HFFc6 (cell line): ENCODE measurements at regions not wholly inside any gene's neighbourhood (a gene's known extent, or its start where the extent isn't known, plus 50 kb on each side); places are given as distances from the start of the nearest gene placed in this dataset.
"Not testable (repeated sequence)": the region's sequence is repeated elsewhere in the genome, so short reads cannot be mapped to it uniquely, and the experiment has no call there.

Source experiments
- DNase-seq: peaks from one replicate; pipeline ENCODE4 v3.0.0-alpha.2; 2018
- H3K27ac Mint-ChIP-seq: 2 replicates; pipeline ENCODE4 v1.8.0; 2020; ENCODE audit warnings: mild to moderate bottlenecking, mixed read lengths
- H3K27me3 Mint-ChIP-seq: 2 replicates; pipeline ENCODE4 v1.8.0; 2021; ENCODE audit warnings: mild to moderate bottlenecking, moderate library complexity, mixed read lengths; ENCODE audit not compliant: insufficient read depth
- H3K36me3 Mint-ChIP-seq: 2 replicates; pipeline ENCODE4 v1.8.0; 2021; ENCODE audit warnings: low read depth, mixed read lengths
- H3K4me1 Mint-ChIP-seq: 2 replicates; pipeline ENCODE4 v1.8.0; 2020; ENCODE audit warnings: low read depth, mixed read lengths
- H3K4me3 Mint-ChIP-seq: 2 replicates; pipeline ENCODE4 v1.8.0; 2020; ENCODE audit warnings: mild to moderate bottlenecking, moderate library complexity, mixed read lengths
- H3K9me3 Mint-ChIP-seq: 2 replicates; pipeline ENCODE4 v1.8.0; 2020; ENCODE audit warnings: mild to moderate bottlenecking, mixed read lengths
- TF ChIP-seq, protein P1 (sequence below): fragments of 200-600 bp; sonication (generic); IDR thresholded peaks from 2 replicates; pipeline ENCODE4 v1.5.0; 2021; ENCODE audit warnings: antibody characterized with exemption, mild to moderate bottlenecking

DNA sequence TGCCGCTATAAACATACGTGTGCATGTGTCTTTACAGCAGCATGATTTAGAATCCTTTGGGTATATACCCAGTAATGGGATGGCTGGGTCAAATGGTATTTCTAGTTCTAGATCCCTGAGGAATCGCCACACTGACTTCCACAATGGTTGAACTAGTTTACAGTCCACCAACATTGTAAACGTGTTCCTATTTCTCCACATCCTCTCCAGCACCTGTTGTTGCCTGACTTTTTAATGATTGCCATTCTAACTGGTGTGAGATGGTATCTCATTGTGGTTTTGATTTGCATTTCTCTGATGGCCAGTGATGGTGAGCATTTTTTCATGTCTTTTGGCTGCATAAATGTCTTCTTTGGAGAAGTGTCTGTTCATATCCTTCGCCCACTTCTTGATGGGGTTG, 121.1 kb downstream of the CRYBB2 start:
- not testable (repeated sequence) for DNase-seq, H3K27me3 Mint-ChIP-seq, H3K4me1 Mint-ChIP-seq, H3K4me3 Mint-ChIP-seq, H3K27ac Mint-ChIP-seq
- peaks cover 64% of the 10 kb centered on the region for H3K9me3 Mint-ChIP-seq
- peaks cover 11% of the 10 kb centered on the region for H3K36me3 Mint-ChIP-seq

DNA sequence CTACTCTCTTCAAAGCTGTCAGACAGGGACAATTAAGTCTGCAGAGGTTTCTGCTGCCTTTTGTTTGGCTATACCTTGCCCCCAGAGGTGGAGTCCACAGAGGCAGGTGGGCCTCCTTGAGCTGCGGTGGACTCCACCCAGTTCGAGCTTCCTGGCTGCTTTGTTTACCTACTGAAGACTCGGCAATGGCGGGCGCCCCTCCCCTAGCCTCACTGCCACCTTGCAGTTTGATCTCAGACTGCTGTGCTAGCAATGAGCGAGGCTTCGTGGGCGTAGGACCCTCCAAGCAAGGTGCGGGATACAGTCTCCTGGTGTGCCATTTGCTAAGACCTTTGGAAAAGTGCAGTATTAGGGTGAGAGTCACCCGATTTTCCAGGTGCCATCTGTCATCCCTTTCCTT, 124.9 kb downstream of the CRYBB2 start:
- H3K4me3 Mint-ChIP-seq, H3K27me3 Mint-ChIP-seq, H3K36me3 Mint-ChIP-seq, H3K27ac Mint-ChIP-seq, H3K4me1 Mint-ChIP-seq, DNase-seq: not testable (repeated sequence)
- peaks cover 38% of the 10 kb centered on the region for H3K9me3 Mint-ChIP-seq

DNA sequence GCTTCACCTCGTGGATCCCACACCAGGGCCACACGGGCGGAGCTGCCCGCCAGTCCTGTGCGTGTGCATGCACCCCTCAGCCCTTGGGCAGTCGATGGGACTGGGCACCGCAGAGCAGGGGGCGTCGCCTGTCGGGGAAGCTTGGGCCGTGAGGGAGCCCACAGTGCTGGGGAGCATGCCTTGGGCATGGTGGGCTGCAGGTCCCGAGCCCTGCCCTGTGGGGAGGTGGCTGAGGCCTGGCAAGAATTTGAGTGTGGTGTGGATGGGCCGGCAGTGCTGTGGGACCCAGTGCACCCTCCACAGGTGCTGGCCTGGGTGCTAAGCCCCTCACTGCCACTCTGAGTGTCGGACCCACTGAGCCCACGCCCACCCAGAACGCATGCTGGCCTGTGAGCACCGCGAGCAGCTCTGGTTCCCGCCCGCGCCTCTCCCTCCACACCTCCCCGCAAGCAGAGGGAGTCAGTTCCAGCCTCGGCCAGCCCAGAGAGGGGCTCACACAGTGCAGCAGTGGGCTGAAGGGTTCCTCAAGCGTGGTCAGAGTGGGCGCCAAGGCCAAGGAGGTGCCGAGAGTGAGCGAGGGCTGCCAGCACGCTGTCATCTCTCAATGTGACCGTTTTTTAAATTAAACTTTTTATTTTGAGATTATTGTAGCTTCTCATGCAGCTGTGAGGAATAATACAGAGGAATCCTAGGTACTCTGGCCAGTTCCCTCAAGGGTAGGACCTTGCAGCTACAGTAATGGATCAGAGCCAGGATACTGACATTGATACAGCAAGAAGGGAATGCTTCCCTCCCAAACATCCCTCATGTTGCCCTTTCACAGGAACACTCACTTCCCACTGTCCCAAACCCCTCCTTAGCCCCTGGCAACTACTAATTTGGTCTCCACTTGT, 127.7 kb downstream of the CRYBB2 start:
- TF ChIP-seq, protein P1, sequence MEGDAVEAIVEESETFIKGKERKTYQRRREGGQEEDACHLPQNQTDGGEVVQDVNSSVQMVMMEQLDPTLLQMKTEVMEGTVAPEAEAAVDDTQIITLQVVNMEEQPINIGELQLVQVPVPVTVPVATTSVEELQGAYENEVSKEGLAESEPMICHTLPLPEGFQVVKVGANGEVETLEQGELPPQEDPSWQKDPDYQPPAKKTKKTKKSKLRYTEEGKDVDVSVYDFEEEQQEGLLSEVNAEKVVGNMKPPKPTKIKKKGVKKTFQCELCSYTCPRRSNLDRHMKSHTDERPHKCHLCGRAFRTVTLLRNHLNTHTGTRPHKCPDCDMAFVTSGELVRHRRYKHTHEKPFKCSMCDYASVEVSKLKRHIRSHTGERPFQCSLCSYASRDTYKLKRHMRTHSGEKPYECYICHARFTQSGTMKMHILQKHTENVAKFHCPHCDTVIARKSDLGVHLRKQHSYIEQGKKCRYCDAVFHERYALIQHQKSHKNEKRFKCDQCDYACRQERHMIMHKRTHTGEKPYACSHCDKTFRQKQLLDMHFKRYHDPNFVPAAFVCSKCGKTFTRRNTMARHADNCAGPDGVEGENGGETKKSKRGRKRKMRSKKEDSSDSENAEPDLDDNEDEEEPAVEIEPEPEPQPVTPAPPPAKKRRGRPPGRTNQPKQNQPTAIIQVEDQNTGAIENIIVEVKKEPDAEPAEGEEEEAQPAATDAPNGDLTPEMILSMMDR: no peak
- no peak for DNase-seq
- Mint-ChIP-seq H3K4me1 (peaks cover 7% of the 10 kb centered on the region; the same call in 1 of the 2 replicates), H3K4me3 (no peak overlapping the region), H3K36me3 (peaks cover 6% of the 10 kb centered on the region), H3K27ac (no peak overlapping the region), H3K9me3 (peaks cover 18% of the 10 kb centered on the region), H3K27me3 (no peaks in the 10 kb centered on the region; the same call in 1 of the 2 replicates)

DNA sequence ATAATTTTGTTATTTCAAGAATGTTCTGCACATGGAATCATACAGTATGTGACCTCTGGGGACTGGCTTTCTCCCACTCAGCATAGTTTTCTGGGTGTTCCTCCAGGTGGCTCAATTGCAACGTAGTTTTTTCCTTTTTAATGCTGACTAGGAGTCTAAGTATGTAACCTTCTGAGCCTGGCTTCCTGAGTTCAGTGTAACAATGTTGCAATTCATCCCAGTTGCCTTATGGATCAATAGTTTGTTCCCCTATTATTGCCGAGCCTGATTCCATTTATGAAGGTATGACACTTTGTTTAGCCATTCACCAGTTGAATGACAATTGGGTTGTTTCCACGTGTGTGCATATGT, 128.3 kb downstream of the CRYBB2 start:
- Mint-ChIP-seq H3K27ac (no peak overlapping the region), H3K4me1 (peaks cover 7% of the 10 kb centered on the region; the same call in 1 of the 2 replicates), H3K36me3 (peaks cover 6% of the 10 kb centered on the region), H3K27me3 (no peaks in the 10 kb centered on the region; the same call in 1 of the 2 replicates), H3K4me3 (no peak overlapping the region), H3K9me3 (peaks cover 14% of the 10 kb centered on the region)
- TF ChIP-seq, protein P1: no peak
- no peak for DNase-seq

DNA sequence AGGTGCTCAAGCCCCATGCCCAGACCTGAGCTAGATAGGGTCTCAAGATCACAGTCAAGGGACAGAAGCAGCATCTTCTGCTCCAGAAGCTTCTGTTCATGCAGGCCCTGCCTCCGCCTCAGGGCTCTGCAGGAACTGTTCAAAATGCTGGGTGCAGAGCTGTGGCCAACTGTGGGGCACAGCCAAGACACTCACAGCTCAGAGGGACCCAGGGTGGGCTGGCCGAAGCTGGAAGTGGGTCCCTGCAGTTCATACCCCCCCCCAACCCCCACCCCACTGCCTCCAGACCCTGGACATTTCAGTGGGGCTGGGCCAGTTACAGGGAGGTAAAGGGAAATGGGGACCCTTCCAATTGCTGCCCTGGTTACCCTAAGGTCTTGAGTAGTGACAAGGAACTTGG, 129.0 kb downstream of the CRYBB2 start:
- Mint-ChIP-seq H3K27ac (no peak overlapping the region), H3K36me3 (peaks cover 6% of the 10 kb centered on the region), H3K4me1 (peaks cover 7% of the 10 kb centered on the region; the same call in 1 of the 2 replicates), H3K9me3 (peaks cover 10% of the 10 kb centered on the region), H3K27me3 (no peaks in the 10 kb centered on the region; the same call in 1 of the 2 replicates), H3K4me3 (no peak overlapping the region)
- no peak for DNase-seq
- TF ChIP-seq, protein P1: no peak

DNA sequence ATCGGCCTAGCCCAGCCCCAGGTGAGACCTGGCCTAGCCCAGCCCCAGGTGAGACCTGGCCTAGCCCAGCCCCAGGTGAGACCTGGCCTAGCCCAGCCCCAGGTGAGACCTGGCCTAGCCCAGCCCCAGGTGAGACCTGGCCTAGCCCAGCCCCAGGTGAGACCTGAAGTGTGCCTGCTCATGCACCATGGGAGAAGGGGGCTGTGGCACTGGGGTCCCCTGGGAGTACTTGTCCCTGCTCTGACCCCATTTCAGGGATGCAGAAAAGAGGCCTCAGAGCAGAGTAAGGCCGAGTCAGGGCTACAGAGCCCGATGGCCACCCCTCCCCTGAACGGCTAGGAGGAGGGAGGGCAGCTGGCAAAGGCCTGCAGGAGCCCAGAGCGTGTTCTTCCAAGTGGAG, 129.6 kb downstream of the CRYBB2 start:
- not testable (repeated sequence) for H3K9me3 Mint-ChIP-seq, H3K4me1 Mint-ChIP-seq, H3K4me3 Mint-ChIP-seq, H3K27ac Mint-ChIP-seq, H3K36me3 Mint-ChIP-seq, H3K27me3 Mint-ChIP-seq, DNase-seq

DNA sequence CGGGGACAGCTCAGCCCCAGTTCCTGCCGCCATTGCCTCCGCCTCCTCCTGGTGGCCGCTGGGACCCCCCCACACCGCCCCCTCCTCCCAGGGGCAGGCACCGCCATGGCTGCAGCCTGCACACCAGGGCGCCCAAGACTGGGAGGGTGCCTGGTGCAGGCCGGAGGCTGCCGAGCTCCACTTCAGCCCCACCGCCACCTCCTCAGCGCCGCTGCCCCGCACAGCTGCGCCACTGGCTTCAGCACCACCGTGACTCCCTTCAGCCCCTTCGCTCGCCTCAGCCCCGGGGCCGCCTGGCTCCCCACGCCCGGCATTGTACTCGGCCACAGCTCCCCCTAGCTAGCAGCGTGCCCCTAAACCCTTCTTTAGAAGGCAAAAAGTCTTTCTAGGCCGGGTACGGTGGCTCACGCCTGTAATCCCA, 131.1 kb downstream of the CRYBB2 start:
- Mint-ChIP-seq H3K27me3 (peaks cover 2% of the 10 kb centered on the region), H3K36me3 (peaks cover 11% of the 10 kb centered on the region), H3K27ac (no peak overlapping the region), H3K4me3 (no peak overlapping the region), H3K4me1 (peaks cover 7% of the 10 kb centered on the region; the same call in 1 of the 2 replicates), H3K9me3 (peaks cover 4% of the 10 kb centered on the region; the same call in 1 of the 2 replicates)
- no peak for DNase-seq
- TF ChIP-seq, protein P1: no peak
